ENCODE measurements at regions not wholly inside any gene's neighbourhood (a gene's known extent, or its start where the extent isn't known, plus 50 kb on each side); places are given as distances from the start of the nearest gene placed in this dataset.

DNA sequence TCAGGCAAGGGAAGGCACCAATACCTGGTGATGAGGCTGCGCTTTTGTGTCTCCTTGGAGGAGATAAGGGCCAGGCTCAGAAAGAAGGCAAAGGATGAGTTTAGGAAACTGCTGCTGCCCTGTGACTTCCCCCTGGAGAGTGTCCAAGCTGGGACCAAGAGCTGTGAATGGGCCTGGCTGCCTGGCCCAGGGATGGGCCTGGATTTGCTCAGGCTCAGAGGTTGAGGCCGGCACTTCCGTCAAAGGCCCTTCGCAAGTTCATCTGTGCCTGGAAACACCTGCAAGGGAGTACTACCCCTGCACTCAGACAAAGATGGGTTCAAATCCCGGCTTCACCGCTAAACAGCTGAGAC is 50.5 kb upstream of the NANOS1 start:
- intact Hi-C loops (cut with DNase I) = no loop called here

GRCh38 chr10:118979661-118980060 is 49.9 kb upstream of the NANOS1 start:
- intact Hi-C loops (cut with DNase I) = no loop called here
- no peak for DNase-seq

More for the DNA sequence above, 50.5 kb upstream of the NANOS1 start:
- peak in 1 of 10 donors; percentile 41 for DNase-seq

All from posterior cingulate gyrus (tissue), 11 donors.